HPDE6-E6E7 (cell line): ENCODE measurements at regions not wholly inside any gene's neighbourhood (a gene's known extent, or its start where the extent isn't known, plus 50 kb on each side); places are given as distances from the start of the nearest gene placed in this dataset.

Experiments used
- DNase-seq: peaks from one replicate; pipeline ENCODE4 v3.0.0; 2011; ENCODE audit warnings: missing footprints; ENCODE audit errors: extremely low spot score

GRCh38 chr6:74093361-74093760, 397.4 kb downstream of the CD109 start:
- no peak for DNase-seq

GRCh38 chr6:74091794-74092157, 395.8 kb downstream of the CD109 start:
- DNase-seq = no peak

- DNase-seq = no peak
Observed at GRCh38 chr6:74091136-74091793, 395.3 kb downstream of the CD109 start.

GRCh38 chr6:74087899-74088298, 391.9 kb downstream of the CD109 start:
- no peak for DNase-seq

- DNase-seq = no peak
Observed at GRCh38 chr6:74075896-74076295, 379.9 kb downstream of the CD109 start.

- DNase-seq = no peak
Observed at GRCh38 chr6:74075323-74075722, 379.3 kb downstream of the CD109 start.

- DNase-seq = no peak
Observed at GRCh38 chr6:74074645-74075044, 378.6 kb downstream of the CD109 start.

- DNase-seq = no peak
Observed at GRCh38 chr6:74073999-74074398, 378.0 kb downstream of the CD109 start.

- DNase-seq = peak; percentile 76
Observed at GRCh38 chr6:74073429-74073828, 377.4 kb downstream of the CD109 start.

GRCh38 chr6:74071214-74071613, 375.2 kb downstream of the CD109 start:
- DNase-seq = no peak

- DNase-seq = no peak
Observed at GRCh38 chr6:74070711-74071110, 374.7 kb downstream of the CD109 start.

GRCh38 chr6:74070091-74070490, 374.1 kb downstream of the CD109 start:
- DNase-seq = no peak

- no peak for DNase-seq
Observed at GRCh38 chr6:74069089-74069581, 373.1 kb downstream of the CD109 start.

- DNase-seq = no peak
Observed at GRCh38 chr6:74066168-74066871, 370.3 kb downstream of the CD109 start.

- DNase-seq = no peak
Observed at GRCh38 chr6:74065705-74066104, 369.7 kb downstream of the CD109 start.

GRCh38 chr6:74063391-74063790, 367.4 kb downstream of the CD109 start:
- DNase-seq = no peak

- no peak for DNase-seq
Observed at GRCh38 chr6:74061201-74061600, 365.2 kb downstream of the CD109 start.

GRCh38 chr6:74060354-74060753, 364.4 kb downstream of the CD109 start:
- DNase-seq = no peak

- DNase-seq = no peak
Observed at GRCh38 chr6:74058606-74059005, 362.6 kb downstream of the CD109 start.

- no peak for DNase-seq
Observed at GRCh38 chr6:74057326-74057725, 361.3 kb downstream of the CD109 start.

GRCh38 chr6:74054190-74054589, 358.2 kb downstream of the CD109 start:
- DNase-seq = no peak

- DNase-seq = no peak
Observed at GRCh38 chr6:74050921-74051320, 354.9 kb downstream of the CD109 start.

- DNase-seq = no peak
Observed at GRCh38 chr6:74048387-74048786, 352.4 kb downstream of the CD109 start.
